Type B pancreatic cell (in vitro differentiated cells): ENCODE measurements at regions not wholly inside any gene's neighbourhood (a gene's known extent, or its start where the extent isn't known, plus 50 kb on each side); places are given as distances from the start of the nearest gene placed in this dataset.

Source experiments
- DNase-seq: peaks from one replicate; pipeline ENCODE4 v3.0.0; 2021; ENCODE audit warnings: mixed read lengths; ENCODE audit not compliant: unreplicated experiment; ENCODE audit errors: extremely low spot score
- H3K27ac Mint-ChIP-seq: 2 replicates; pipeline ENCODE4 v1.8.0; 2021; ENCODE audit warnings: mild to moderate bottlenecking, mixed read lengths
- H3K27me3 Mint-ChIP-seq: 2 replicates; pipeline ENCODE4 v1.8.0; 2021; ENCODE audit warnings: mixed read lengths
- H3K36me3 Mint-ChIP-seq: 2 replicates; pipeline ENCODE4 v1.8.0; 2021; ENCODE audit warnings: mixed read lengths
- H3K4me1 Mint-ChIP-seq: one replicate; pipeline ENCODE4 v1.8.0; 2021; ENCODE audit warnings: mixed read lengths; ENCODE audit not compliant: unreplicated experiment
- H3K4me3 Mint-ChIP-seq: 2 replicates; pipeline ENCODE4 v1.8.0; 2021; ENCODE audit warnings: mild to moderate bottlenecking, mixed read lengths
- H3K9me3 Mint-ChIP-seq: 2 replicates; pipeline ENCODE4 v1.8.0; 2021; ENCODE audit warnings: mixed read lengths
- TF ChIP-seq, protein P1 (sequence below): fragments of 200-600 bp; sonication (generic); conservative IDR thresholded peaks from 2 replicates; pipeline ENCODE4 v1.5.0; 2021; ENCODE audit warnings: antibody characterized with exemption, mild to moderate bottlenecking

- Mint-ChIP-seq H3K9me3 (no peaks in the 10 kb centered on the region), H3K27ac (no peak overlapping the region), H3K36me3 (no peaks in the 10 kb centered on the region), H3K27me3 (no peaks in the 10 kb centered on the region), H3K4me3 (no peak overlapping the region), H3K4me1 (no peaks in the 10 kb centered on the region)
- DNase-seq = no peak
- TF ChIP-seq, protein P1, sequence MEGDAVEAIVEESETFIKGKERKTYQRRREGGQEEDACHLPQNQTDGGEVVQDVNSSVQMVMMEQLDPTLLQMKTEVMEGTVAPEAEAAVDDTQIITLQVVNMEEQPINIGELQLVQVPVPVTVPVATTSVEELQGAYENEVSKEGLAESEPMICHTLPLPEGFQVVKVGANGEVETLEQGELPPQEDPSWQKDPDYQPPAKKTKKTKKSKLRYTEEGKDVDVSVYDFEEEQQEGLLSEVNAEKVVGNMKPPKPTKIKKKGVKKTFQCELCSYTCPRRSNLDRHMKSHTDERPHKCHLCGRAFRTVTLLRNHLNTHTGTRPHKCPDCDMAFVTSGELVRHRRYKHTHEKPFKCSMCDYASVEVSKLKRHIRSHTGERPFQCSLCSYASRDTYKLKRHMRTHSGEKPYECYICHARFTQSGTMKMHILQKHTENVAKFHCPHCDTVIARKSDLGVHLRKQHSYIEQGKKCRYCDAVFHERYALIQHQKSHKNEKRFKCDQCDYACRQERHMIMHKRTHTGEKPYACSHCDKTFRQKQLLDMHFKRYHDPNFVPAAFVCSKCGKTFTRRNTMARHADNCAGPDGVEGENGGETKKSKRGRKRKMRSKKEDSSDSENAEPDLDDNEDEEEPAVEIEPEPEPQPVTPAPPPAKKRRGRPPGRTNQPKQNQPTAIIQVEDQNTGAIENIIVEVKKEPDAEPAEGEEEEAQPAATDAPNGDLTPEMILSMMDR = no peak
Observed at GRCh38 chrX:20789103-20789502, 522.4 kb upstream of the RPS6KA3 start.

- DNase-seq = no peak
- Mint-ChIP-seq H3K27me3 (no peaks in the 10 kb centered on the region), H3K27ac (no peak overlapping the region), H3K36me3 (no peaks in the 10 kb centered on the region), H3K9me3 (peaks cover 3% of the 10 kb centered on the region), H3K4me3 (no peak overlapping the region), H3K4me1 (no peaks in the 10 kb centered on the region)
- TF ChIP-seq, protein P1 = no peak
Observed at GRCh38 chrX:20767346-20767745, 500.6 kb upstream of the RPS6KA3 start.

DNA sequence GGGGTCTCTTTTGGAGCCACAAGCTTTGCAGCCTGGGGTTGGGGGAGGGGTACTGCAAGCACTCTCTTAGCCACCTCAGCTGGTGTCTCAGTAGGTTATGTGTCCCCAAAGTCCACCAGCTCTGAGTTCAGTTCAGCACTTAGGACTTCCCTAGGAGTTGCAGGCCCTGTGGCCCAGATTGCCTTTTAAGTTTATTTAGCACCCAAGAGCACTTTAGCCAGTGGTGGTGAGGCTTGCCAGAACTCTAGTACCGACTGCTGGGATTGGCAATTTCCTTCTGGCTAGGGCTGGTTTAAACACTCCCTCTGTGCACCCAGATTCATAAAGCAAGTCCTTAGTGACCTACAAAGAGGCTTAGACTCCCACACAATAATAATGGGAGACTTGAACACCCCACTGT, 489.9 kb upstream of the RPS6KA3 start:
- DNase-seq = no peak
- Mint-ChIP-seq H3K4me1 (no peaks in the 10 kb centered on the region), H3K9me3 (no peaks in the 10 kb centered on the region), H3K4me3 (no peak overlapping the region), H3K27ac (no peak overlapping the region), H3K36me3 (no peaks in the 10 kb centered on the region), H3K27me3 (no peaks in the 10 kb centered on the region)
- TF ChIP-seq, protein P1 = no peak

DNA sequence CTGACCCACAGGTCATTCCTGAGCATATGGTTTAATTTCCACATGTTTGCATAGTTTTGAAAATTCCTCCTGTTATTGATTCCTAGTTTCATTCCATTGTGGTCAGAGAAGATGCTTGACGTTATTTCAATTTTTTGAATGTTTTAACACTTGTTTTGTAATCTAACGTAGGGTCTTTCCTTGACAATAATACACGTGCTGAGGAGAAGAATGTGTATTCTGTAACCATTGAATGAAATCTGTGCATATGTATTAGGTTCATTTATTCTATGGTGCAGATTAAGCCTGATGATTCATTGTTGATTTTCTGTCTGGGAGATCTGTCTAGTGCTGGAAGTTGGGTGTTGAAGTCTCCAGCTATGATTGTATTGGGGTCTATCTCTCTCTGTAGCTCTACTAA, 486.4 kb upstream of the RPS6KA3 start:
- Mint-ChIP-seq H3K27me3 (no peaks in the 10 kb centered on the region), H3K36me3 (no peaks in the 10 kb centered on the region), H3K27ac (no peak overlapping the region), H3K4me1 (no peaks in the 10 kb centered on the region), H3K9me3 (no peaks in the 10 kb centered on the region), H3K4me3 (no peak overlapping the region)
- DNase-seq = no peak
- TF ChIP-seq, protein P1 = no peak

DNA sequence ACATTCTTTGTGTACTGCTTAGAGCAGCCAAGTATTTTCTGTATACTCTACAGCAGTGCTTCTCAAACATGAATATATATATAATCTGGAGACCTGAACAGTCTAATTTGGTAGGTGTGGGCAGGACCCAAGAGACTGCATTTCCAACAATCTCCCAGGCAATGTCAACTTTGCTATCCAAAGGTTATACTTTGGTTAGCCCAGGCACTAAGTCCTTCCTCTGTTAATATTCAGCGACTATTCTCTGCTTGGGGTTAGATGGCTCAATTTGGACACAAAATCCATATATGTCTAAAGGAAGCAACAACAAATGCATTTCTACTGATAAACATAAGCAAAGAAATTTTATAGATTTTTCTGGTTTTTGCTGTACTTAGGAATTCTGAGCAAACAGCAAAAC, 480.0 kb upstream of the RPS6KA3 start:
- TF ChIP-seq, protein P1 = no peak
- H3K27ac Mint-ChIP-seq = no peak overlapping the region

DNA sequence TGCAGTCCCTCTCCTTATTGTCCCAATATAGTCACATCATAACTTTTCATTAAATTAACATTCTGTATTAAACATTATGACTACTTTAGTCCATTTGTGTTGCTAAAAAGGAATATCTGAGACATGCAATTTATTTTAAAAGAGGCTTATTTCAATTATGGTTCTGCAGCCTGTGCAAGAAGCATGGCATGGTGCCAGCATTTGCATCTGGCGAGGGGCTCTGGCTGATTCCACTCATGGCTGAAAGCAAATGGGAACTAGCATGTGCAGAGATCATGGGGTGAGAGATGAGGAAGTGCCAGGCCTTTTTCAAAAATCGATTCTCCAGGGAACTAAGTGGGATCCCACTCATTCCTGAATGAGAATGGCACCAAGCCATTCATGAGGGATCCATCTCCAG, 476.3 kb upstream of the RPS6KA3 start:
- Mint-ChIP-seq H3K4me3 (no peak overlapping the region), H3K36me3 (no peaks in the 10 kb centered on the region), H3K4me1 (no peaks in the 10 kb centered on the region), H3K27ac (no peak overlapping the region), H3K9me3 (no peaks in the 10 kb centered on the region), H3K27me3 (no peaks in the 10 kb centered on the region)
- TF ChIP-seq, protein P1 = no peak
- DNase-seq = no peak

More for the DNA sequence above, 480.0 kb upstream of the RPS6KA3 start:
- DNase-seq = no peak
- Mint-ChIP-seq H3K36me3 (no peaks in the 10 kb centered on the region), H3K4me3 (no peak overlapping the region), H3K4me1 (no peaks in the 10 kb centered on the region), H3K27me3 (no peaks in the 10 kb centered on the region), H3K9me3 (no peaks in the 10 kb centered on the region)
